Activated CD4-positive, alpha-beta T cell treated with anti-CD3 and anti-CD28 coated beads, Interleukin-2, amount 10 ng/mL, durations not matched to agents 24 days and 14 days (primary cell): ENCODE measurements at regions not wholly inside any gene's neighbourhood (a gene's known extent, or its start where the extent isn't known, plus 50 kb on each side); places are given as distances from the start of the nearest gene placed in this dataset.

Experiments used
- DNase-seq: peaks from one replicate; pipeline ENCODE4 v3.0.0; 2022
- H3K27ac Mint-ChIP-seq: one replicate; pipeline ENCODE4 v1.8.0; 2022; ENCODE audit warnings: mild to moderate bottlenecking, mixed read lengths
- H3K27me3 Mint-ChIP-seq: one replicate; pipeline ENCODE4 v1.8.0; 2022; ENCODE audit warnings: mixed read lengths
- H3K36me3 Mint-ChIP-seq: one replicate; pipeline ENCODE4 v1.8.0; 2022; ENCODE audit warnings: low read depth, mild to moderate bottlenecking, mixed read lengths
- H3K4me1 Mint-ChIP-seq: one replicate; pipeline ENCODE4 v1.8.0; 2021; ENCODE audit warnings: mixed read lengths
- H3K4me3 Mint-ChIP-seq: one replicate; pipeline ENCODE4 v1.8.0; 2022; ENCODE audit warnings: mild to moderate bottlenecking, moderate library complexity, mixed read lengths
- H3K9me3 Mint-ChIP-seq: one replicate; pipeline ENCODE4 v1.8.0; 2021; ENCODE audit warnings: mixed read lengths
- intact Hi-C: fragments of 100-400 bp; cut with micrococcal nuclease; formaldehyde crosslinking; loops from one replicate; pipeline ENCODE4 v1.15.1; 2023

- no peaks in the 10 kb centered on the region for H3K36me3 Mint-ChIP-seq
- intact Hi-C loops: no loop called here
- no peak overlapping the region for H3K4me3 Mint-ChIP-seq
- peaks cover 4% of the 10 kb centered on the region for H3K9me3 Mint-ChIP-seq
- no peak for DNase-seq
- H3K27me3 Mint-ChIP-seq: no peaks in the 10 kb centered on the region
- no peak overlapping the region for H3K27ac Mint-ChIP-seq
- H3K4me1 Mint-ChIP-seq: no peaks in the 10 kb centered on the region
These were observed 227.8 kb downstream of the NSG2 start for GRCh38 chr5:174273325-174273724.

- no peak for DNase-seq
- no peaks in the 10 kb centered on the region for H3K4me1 Mint-ChIP-seq
- no peaks in the 10 kb centered on the region for H3K27me3 Mint-ChIP-seq
- intact Hi-C loops: no loop called here
- H3K36me3 Mint-ChIP-seq: no peaks in the 10 kb centered on the region
- H3K27ac Mint-ChIP-seq: no peak overlapping the region
- H3K4me3 Mint-ChIP-seq: no peak overlapping the region
- H3K9me3 Mint-ChIP-seq: no peaks in the 10 kb centered on the region
These were observed 230.5 kb downstream of the NSG2 start for GRCh38 chr5:174275959-174276358.

DNA sequence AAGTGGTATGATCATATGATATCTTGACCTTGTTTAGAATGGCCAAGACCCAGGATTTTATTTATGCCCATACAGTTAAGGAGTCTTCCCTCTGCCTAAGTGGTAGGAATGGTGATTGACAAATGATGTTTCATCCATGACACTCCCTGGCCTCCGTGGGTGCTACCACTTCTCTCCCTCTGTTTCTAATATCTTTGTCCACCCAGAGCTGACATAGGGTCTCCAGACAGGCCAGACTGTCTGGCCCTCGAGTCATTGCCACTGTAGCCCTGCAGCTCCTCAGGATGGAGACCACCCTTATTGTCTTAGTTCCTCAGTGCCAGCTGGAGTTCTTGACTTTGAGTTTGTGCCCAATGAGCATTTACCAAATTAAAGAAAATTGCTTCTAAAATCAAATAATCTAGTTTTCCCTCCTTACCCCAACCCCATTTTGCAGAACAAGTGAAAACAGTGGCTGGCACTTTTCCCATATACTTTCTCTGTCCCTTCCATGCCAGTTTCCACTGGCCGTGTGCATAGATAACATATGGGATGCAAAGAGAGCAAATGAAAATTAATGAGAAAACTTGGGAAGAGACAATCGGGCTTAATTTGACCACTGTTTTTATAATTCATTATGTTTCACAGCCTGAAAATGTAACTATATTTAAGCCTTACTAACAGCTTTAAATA, 235.7 kb downstream of the NSG2 start:
- no peak for DNase-seq
- H3K36me3 Mint-ChIP-seq: no peaks in the 10 kb centered on the region
- H3K27ac Mint-ChIP-seq: no peak overlapping the region
- H3K27me3 Mint-ChIP-seq: no peaks in the 10 kb centered on the region
- no peaks in the 10 kb centered on the region for H3K9me3 Mint-ChIP-seq
- intact Hi-C loops: no loop called here
- no peaks in the 10 kb centered on the region for H3K4me1 Mint-ChIP-seq
- no peak overlapping the region for H3K4me3 Mint-ChIP-seq

DNA sequence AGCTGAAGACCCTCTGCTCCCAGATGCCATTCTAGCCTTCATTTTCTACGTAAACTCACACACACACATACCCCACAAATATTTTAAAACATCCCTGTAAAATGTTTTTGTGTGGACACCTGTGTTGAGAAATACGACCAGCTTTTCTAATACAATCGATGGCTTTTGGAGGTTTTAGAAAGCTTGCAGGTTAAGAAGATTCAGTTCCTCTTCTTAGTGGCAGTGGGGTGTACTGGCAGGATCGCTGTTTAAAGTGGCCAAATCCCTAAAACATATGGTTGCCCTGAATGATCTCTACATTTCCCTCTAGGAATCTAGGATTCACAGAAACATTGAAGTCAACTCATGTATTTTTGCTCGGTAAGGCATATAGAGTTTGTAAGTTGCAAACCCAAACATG, 236.3 kb downstream of the NSG2 start:
- H3K27me3 Mint-ChIP-seq: no peaks in the 10 kb centered on the region
- DNase-seq: no peak
- H3K4me3 Mint-ChIP-seq: no peak overlapping the region
- H3K27ac Mint-ChIP-seq: no peak overlapping the region
- no peaks in the 10 kb centered on the region for H3K4me1 Mint-ChIP-seq
- H3K36me3 Mint-ChIP-seq: no peaks in the 10 kb centered on the region
- no peaks in the 10 kb centered on the region for H3K9me3 Mint-ChIP-seq
- intact Hi-C loops: no loop called here

GRCh38 chr5:174282391-174282790, 236.9 kb downstream of the NSG2 start:
- Mint-ChIP-seq H3K4me3 (no peak overlapping the region), H3K27me3 (no peaks in the 10 kb centered on the region), H3K36me3 (no peaks in the 10 kb centered on the region), H3K4me1 (no peaks in the 10 kb centered on the region), H3K9me3 (no peaks in the 10 kb centered on the region), H3K27ac (no peak overlapping the region)
- intact Hi-C loops: no loop called here
- no peak for DNase-seq

- Mint-ChIP-seq H3K27ac (no peak overlapping the region), H3K36me3 (no peaks in the 10 kb centered on the region), H3K9me3 (no peaks in the 10 kb centered on the region), H3K4me1 (no peaks in the 10 kb centered on the region), H3K4me3 (no peak overlapping the region), H3K27me3 (no peaks in the 10 kb centered on the region)
- intact Hi-C loops: no loop called here
- DNase-seq: no peak
These were observed 237.9 kb downstream of the NSG2 start for GRCh38 chr5:174283211-174284005.

DNA sequence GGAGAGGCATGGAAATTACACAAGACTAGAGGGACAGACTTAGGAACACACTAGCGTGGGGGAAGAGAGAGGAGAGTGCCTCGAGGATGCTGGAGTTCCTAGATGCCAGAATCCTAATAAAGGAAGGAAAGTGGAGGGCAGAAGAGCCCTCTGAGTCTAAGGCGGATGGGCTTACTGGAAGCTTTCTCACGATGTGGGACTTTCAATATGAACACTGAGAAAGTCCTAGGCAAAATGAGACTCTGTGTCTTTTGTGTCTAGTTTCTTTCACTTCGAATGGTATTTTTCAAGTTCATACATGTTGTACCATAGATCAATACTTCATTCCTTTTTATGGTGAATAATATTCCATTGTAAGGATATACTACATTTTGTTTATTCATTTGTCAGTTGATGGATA, 239.4 kb downstream of the NSG2 start:
- Mint-ChIP-seq H3K4me1 (no peaks in the 10 kb centered on the region), H3K4me3 (no peak overlapping the region), H3K27ac (no peak overlapping the region), H3K27me3 (no peaks in the 10 kb centered on the region), H3K36me3 (no peaks in the 10 kb centered on the region), H3K9me3 (no peaks in the 10 kb centered on the region)
- intact Hi-C loops: no loop called here
- no peak for DNase-seq

DNA sequence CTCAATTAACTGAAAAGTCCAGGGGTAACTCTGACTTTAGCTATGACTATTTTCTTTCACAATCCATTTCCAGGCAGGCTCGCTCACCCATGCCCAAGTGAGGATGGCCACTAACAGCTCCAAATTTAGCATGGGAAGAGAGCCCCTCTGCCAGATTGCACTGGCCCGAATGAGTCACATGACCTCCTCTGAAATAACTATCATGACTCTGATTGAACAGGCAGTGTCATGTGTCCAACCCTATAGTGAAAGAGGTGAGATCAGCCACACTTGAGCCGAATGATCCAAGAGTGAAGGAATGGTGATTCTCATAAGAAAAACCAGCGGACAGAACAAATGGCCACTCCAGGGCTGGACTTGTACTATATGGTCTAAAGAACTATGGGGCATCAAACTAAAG, 242.3 kb downstream of the NSG2 start:
- Mint-ChIP-seq H3K36me3 (no peaks in the 10 kb centered on the region), H3K4me1 (no peaks in the 10 kb centered on the region), H3K27me3 (no peaks in the 10 kb centered on the region), H3K4me3 (no peak overlapping the region), H3K27ac (no peak overlapping the region), H3K9me3 (no peaks in the 10 kb centered on the region)
- no peak for DNase-seq
- intact Hi-C loops: no loop called here

- H3K4me3 Mint-ChIP-seq: no peak overlapping the region
- no peak overlapping the region for H3K27ac Mint-ChIP-seq
- no peaks in the 10 kb centered on the region for H3K27me3 Mint-ChIP-seq
- DNase-seq: no peak
- intact Hi-C loops: no loop called here
- H3K36me3 Mint-ChIP-seq: no peaks in the 10 kb centered on the region
- no peaks in the 10 kb centered on the region for H3K9me3 Mint-ChIP-seq
- no peaks in the 10 kb centered on the region for H3K4me1 Mint-ChIP-seq
These were observed 242.9 kb downstream of the NSG2 start for GRCh38 chr5:174288439-174288838.

GRCh38 chr5:174291162-174291561, 245.7 kb downstream of the NSG2 start:
- Mint-ChIP-seq H3K27me3 (no peaks in the 10 kb centered on the region), H3K4me1 (no peaks in the 10 kb centered on the region), H3K4me3 (no peak overlapping the region), H3K27ac (no peak overlapping the region), H3K9me3 (no peaks in the 10 kb centered on the region), H3K36me3 (no peaks in the 10 kb centered on the region)
- intact Hi-C loops: no loop called here
- DNase-seq: no peak

GRCh38 chr5:174292348-174292747, 246.8 kb downstream of the NSG2 start:
- H3K27me3 Mint-ChIP-seq: no peaks in the 10 kb centered on the region
- no peaks in the 10 kb centered on the region for H3K4me1 Mint-ChIP-seq
- intact Hi-C loops: no loop called here
- H3K9me3 Mint-ChIP-seq: no peaks in the 10 kb centered on the region
- no peaks in the 10 kb centered on the region for H3K36me3 Mint-ChIP-seq
- no peak for DNase-seq
- no peak overlapping the region for H3K27ac Mint-ChIP-seq
- no peak overlapping the region for H3K4me3 Mint-ChIP-seq

GRCh38 chr5:174293006-174293405, 247.5 kb downstream of the NSG2 start:
- H3K36me3 Mint-ChIP-seq: no peaks in the 10 kb centered on the region
- H3K9me3 Mint-ChIP-seq: no peaks in the 10 kb centered on the region
- no peaks in the 10 kb centered on the region for H3K4me1 Mint-ChIP-seq
- H3K27ac Mint-ChIP-seq: no peak overlapping the region
- H3K27me3 Mint-ChIP-seq: no peaks in the 10 kb centered on the region
- DNase-seq: no peak
- intact Hi-C loops: no loop called here
- no peak overlapping the region for H3K4me3 Mint-ChIP-seq

DNA sequence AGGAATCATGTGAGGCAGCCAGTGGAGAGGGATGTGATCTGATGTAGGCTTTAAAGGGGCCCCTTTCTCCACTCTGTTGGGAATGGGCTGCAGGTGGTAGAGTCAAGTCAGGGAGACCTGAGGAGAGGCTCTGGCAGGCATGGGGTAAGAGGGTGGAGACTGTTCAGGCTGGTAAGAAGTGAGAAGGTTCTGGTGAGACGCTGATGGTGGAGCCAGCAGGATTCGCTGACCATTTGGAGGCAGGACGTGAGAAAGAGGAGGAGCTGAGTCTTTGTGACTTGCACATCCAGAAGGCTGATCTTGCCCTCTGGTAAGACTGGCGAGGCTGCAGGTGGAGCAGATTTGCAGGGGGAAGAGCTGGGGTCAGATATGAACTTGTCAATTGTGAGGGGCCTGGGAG, 248.0 kb downstream of the NSG2 start:
- Mint-ChIP-seq H3K4me3 (no peak overlapping the region), H3K9me3 (no peaks in the 10 kb centered on the region), H3K36me3 (no peaks in the 10 kb centered on the region), H3K27ac (no peak overlapping the region), H3K27me3 (no peaks in the 10 kb centered on the region), H3K4me1 (no peaks in the 10 kb centered on the region)
- intact Hi-C loops: no loop called here
- no peak for DNase-seq

DNA sequence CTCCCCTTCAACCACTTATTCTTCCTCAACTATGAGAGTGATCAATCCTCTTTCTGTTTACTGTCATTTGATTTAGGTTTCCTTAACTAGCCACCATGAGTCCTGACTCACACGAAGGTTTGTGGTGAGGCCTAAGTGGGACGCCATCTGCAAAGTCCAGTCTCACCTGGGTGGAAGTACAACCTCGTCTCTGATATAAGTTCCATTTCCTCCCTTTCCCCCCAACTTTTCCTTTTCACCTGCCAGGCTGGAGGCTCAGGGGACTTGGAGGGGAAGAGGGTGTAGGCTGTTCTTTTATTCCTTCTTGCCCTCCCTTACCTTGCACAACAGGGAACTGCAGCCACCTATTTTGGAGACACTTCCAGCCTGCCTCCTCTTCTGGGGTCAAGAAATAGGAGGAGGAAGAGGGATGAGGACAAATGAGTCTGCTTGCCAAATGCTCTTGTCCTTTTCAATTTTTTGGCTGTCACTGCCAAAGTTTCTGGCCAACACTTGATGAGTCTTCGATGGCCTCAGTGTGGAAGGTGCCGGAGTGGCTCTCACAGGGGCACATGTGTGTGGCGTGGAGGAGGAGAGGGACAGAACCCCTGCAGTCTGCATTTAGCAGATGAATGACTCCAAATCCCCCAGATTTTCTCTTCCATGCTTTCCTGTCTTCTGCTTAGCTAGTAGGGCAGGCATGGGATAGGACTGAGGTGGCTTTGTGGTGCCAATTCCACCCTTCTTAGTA, 249.6 kb downstream of the NSG2 start:
- Mint-ChIP-seq H3K36me3 (no peaks in the 10 kb centered on the region), H3K9me3 (peaks cover 4% of the 10 kb centered on the region), H3K27me3 (no peaks in the 10 kb centered on the region), H3K27ac (no peak overlapping the region), H3K4me1 (no peaks in the 10 kb centered on the region), H3K4me3 (no peak overlapping the region)
- DNase-seq: no peak
- intact Hi-C loops: no loop called here
